Activated CD8-positive, alpha-beta T cell treated with anti-CD3 and anti-CD28 coated beads for 36 hours (primary cell): ENCODE measurements at regions not wholly inside any gene's neighbourhood (a gene's known extent, or its start where the extent isn't known, plus 50 kb on each side); places are given as distances from the start of the nearest gene placed in this dataset.

Source experiments
- ATAC-seq: fragments of 200-7000 bp; cut with Tn5 transposase; one replicate; pipeline ENCODE4 v1.10.0; 2021; ENCODE audit warnings: mild to moderate bottlenecking, moderate library complexity
- CTCF ChIA-PET: fragments of 350-600 bp; sonication (Branson Sonifier 250); formaldehyde crosslinking; loops from one replicate; lab custom pipeline; 2021; ENCODE audit warnings: antibody characterized with exemption; lab: Charles Lee
- POLR2A ChIA-PET: fragments of 350-600 bp; sonication (Branson Sonifier 250); formaldehyde crosslinking; loops from one replicate; lab custom pipeline; 2021; ENCODE audit warnings: antibody characterized with exemption; lab: Charles Lee
- DNase-seq: peaks from one replicate; pipeline ENCODE4 v3.0.0-alpha.2; 2020
- H3K27ac Mint-ChIP-seq: one replicate; pipeline ENCODE4 v1.8.0; 2021; ENCODE audit warnings: mild to moderate bottlenecking, mixed read lengths
- H3K27me3 Mint-ChIP-seq: one replicate; pipeline ENCODE4 v1.8.0; 2021; ENCODE audit warnings: mixed read lengths
- H3K36me3 Mint-ChIP-seq: one replicate; pipeline ENCODE4 v1.8.0; 2021; ENCODE audit warnings: low read depth, mixed read lengths
- H3K4me1 Mint-ChIP-seq: one replicate; pipeline ENCODE4 v1.8.0; 2021; ENCODE audit warnings: low read depth, mixed read lengths
- H3K4me3 Mint-ChIP-seq: one replicate; pipeline ENCODE4 v1.8.0; 2021; ENCODE audit warnings: mild to moderate bottlenecking, moderate library complexity, mixed read lengths
- H3K9me3 Mint-ChIP-seq: one replicate; pipeline ENCODE4 v1.8.0; 2021; ENCODE audit warnings: mixed read lengths
- CTCF ChIP-seq: fragments of 200-600 bp; IDR thresholded peaks from one replicate; pipeline ENCODE4 v1.8.0; 2022; ENCODE audit warnings: antibody characterized with exemption, mild to moderate bottlenecking
- intact Hi-C: fragments of 100-400 bp; cut with micrococcal nuclease; formaldehyde crosslinking; loops from one replicate; pipeline ENCODE4 v1.10.0; 2022

- H3K27ac Mint-ChIP-seq, result no peak overlapping the region
- peaks cover 5% of the 10 kb centered on the region for H3K9me3 Mint-ChIP-seq
- no peaks in the 10 kb centered on the region for H3K27me3 Mint-ChIP-seq
- no peaks in the 10 kb centered on the region for H3K4me1 Mint-ChIP-seq
- DNase-seq (no peak), ATAC-seq (no peak)
- ChIA-PET CTCF (no interaction called here), POLR2A (no interaction called here)
- H3K4me3 Mint-ChIP-seq, result no peak overlapping the region
- no peaks in the 10 kb centered on the region for H3K36me3 Mint-ChIP-seq
- TF ChIP-seq CTCF, result no peak
- intact Hi-C loops, result no loop called here
These were observed 474.8 kb upstream of the ID4 start for GRCh38 chr6:19362396-19362795.

- CTCF ChIA-PET, result no interaction called here
- Mint-ChIP-seq H3K27me3 (no peaks in the 10 kb centered on the region), H3K4me3 (no peak overlapping the region), H3K4me1 (no peaks in the 10 kb centered on the region), H3K36me3 (no peaks in the 10 kb centered on the region), H3K9me3 (peaks cover 3% of the 10 kb centered on the region), H3K27ac (no peak overlapping the region)
- ATAC-seq (no peak), DNase-seq (no peak)
- no peak for TF ChIP-seq CTCF
- POLR2A ChIA-PET, result no interaction called here
- intact Hi-C loops, result no loop called here
These were observed 468.7 kb upstream of the ID4 start for GRCh38 chr6:19368511-19368910.

- intact Hi-C loops, result no loop called here
- Mint-ChIP-seq H3K27ac (no peak overlapping the region), H3K4me1 (no peaks in the 10 kb centered on the region), H3K4me3 (no peak overlapping the region), H3K27me3 (no peaks in the 10 kb centered on the region), H3K36me3 (no peaks in the 10 kb centered on the region), H3K9me3 (peaks cover 3% of the 10 kb centered on the region)
- ChIA-PET CTCF (no interaction called here), POLR2A (no interaction called here)
- no peak for TF ChIP-seq CTCF
- DNase-seq (no peak), ATAC-seq (no peak)
These were observed 467.4 kb upstream of the ID4 start for GRCh38 chr6:19369785-19370184.

- ChIA-PET CTCF (no interaction called here), POLR2A (no interaction called here)
- ATAC-seq (no peak), DNase-seq (no peak)
- H3K27ac Mint-ChIP-seq, result no peak overlapping the region
- no peaks in the 10 kb centered on the region for H3K9me3 Mint-ChIP-seq
- H3K4me3 Mint-ChIP-seq, result no peak overlapping the region
- TF ChIP-seq CTCF, result no peak
- no peaks in the 10 kb centered on the region for H3K4me1 Mint-ChIP-seq
- no peaks in the 10 kb centered on the region for H3K36me3 Mint-ChIP-seq
- no peaks in the 10 kb centered on the region for H3K27me3 Mint-ChIP-seq
- intact Hi-C loops, result no loop called here
These were observed 466.3 kb upstream of the ID4 start for GRCh38 chr6:19370831-19371230.

GRCh38 chr6:19375613-19376012, 461.6 kb upstream of the ID4 start:
- no peak for TF ChIP-seq CTCF
- no peak for ATAC-seq
- intact Hi-C loops, result no loop called here
- Mint-ChIP-seq H3K4me3 (no peak overlapping the region), H3K27me3 (no peaks in the 10 kb centered on the region), H3K36me3 (no peaks in the 10 kb centered on the region), H3K4me1 (no peaks in the 10 kb centered on the region), H3K27ac (no peak overlapping the region), H3K9me3 (peaks cover 4% of the 10 kb centered on the region)
- POLR2A ChIA-PET, result no interaction called here
- CTCF ChIA-PET, result no interaction called here
- DNase-seq, result no peak
